ENCODE measurements at regions not wholly inside any gene's neighbourhood (a gene's known extent, or its start where the extent isn't known, plus 50 kb on each side); places are given as distances from the start of the nearest gene placed in this dataset.

GRCh38 chr9:135242406-135242805 lies 154.9 kb downstream of the OLFM1 start:
- Histone ChIP-seq H3K4me1 (no peaks in the 10 kb centered on the region), H3K27me3 (peaks cover 0 to 34% of the 10 kb centered on the region in 2 donors), H3K36me3 (no peaks in the 10 kb centered on the region), H3K9me3 (no peaks in the 10 kb centered on the region), H3K27ac (no peak overlapping the region), H3K4me3 (no peak overlapping the region)
- no peak for TF ChIP-seq CTCF (IDR thresholded peaks at IDR 0.05)
- TF ChIP-seq POLR2A (IDR thresholded peaks at IDR 0.05) = no peak
- TF ChIP-seq EP300 (IDR thresholded peaks at IDR 0.05) = no peak
- 73 to 80% methylated on average over 11 of the region's 11 CpGs for WGBS, 2 donors
- no peak for DNase-seq (ENCODE audit: low spot score in 2 of 2)

GRCh38 chr9:135243201-135244190 lies 156.0 kb downstream of the OLFM1 start:
- no peak for DNase-seq (ENCODE audit: low spot score in 2 of 2)
- 73 to 78% methylated on average over 31 of the region's 31 CpGs for WGBS, 2 donors
- Histone ChIP-seq H3K4me3 (no peak overlapping the region), H3K4me1 (no peaks in the 10 kb centered on the region), H3K27me3 (peaks cover 0 to 34% of the 10 kb centered on the region in 2 donors), H3K36me3 (no peaks in the 10 kb centered on the region), H3K9me3 (no peaks in the 10 kb centered on the region), H3K27ac (no peak overlapping the region)
- TF ChIP-seq EP300 (IDR thresholded peaks at IDR 0.05) (no peak), CTCF (IDR thresholded peaks at IDR 0.05) (no peak), POLR2A (IDR thresholded peaks at IDR 0.05) (no peak)

GRCh38 chr9:135244271-135245221 lies 157.1 kb downstream of the OLFM1 start:
- Histone ChIP-seq H3K4me3 (no peak overlapping the region), H3K27me3 (peaks cover 0 to 34% of the 10 kb centered on the region in 2 donors), H3K9me3 (no peaks in the 10 kb centered on the region), H3K27ac (no peak overlapping the region), H3K36me3 (no peaks in the 10 kb centered on the region), H3K4me1 (no peaks in the 10 kb centered on the region)
- no peak for TF ChIP-seq EP300 (IDR thresholded peaks at IDR 0.05)
- TF ChIP-seq CTCF (IDR thresholded peaks at IDR 0.05) = no peak
- no peak for TF ChIP-seq POLR2A (IDR thresholded peaks at IDR 0.05)
- no peak for DNase-seq (ENCODE audit: low spot score in 2 of 2)
- 81 to 91% methylated on average over 30 to 39 of the region's 42 CpGs for WGBS, 2 donors

GRCh38 chr9:135245482-135246247 lies 158.2 kb downstream of the OLFM1 start:
- no peak for DNase-seq (ENCODE audit: low spot score in 2 of 2)

More at GRCh38 chr9:135245482-135246247, 158.2 kb downstream of the OLFM1 start:
- no peaks in the 10 kb centered on the region for H3K9me3 ChIP-seq
- H3K36me3 ChIP-seq = no peaks in the 10 kb centered on the region
- H3K27me3 ChIP-seq = peaks cover 0 to 34% of the 10 kb centered on the region in 2 donors
- H3K4me1 ChIP-seq = no peaks in the 10 kb centered on the region
- 91 to 92% methylated on average over 22 of the region's 22 CpGs for WGBS, 2 donors
- no peak for TF ChIP-seq EP300 (IDR thresholded peaks at IDR 0.05)
- TF ChIP-seq POLR2A (IDR thresholded peaks at IDR 0.05) = no peak
- TF ChIP-seq CTCF (IDR thresholded peaks at IDR 0.05) = no peak
- no peak overlapping the region for H3K4me3 ChIP-seq
- no peak overlapping the region for H3K27ac ChIP-seq
